H1 (cell line): ENCODE measurements at regions not wholly inside any gene's neighbourhood (a gene's known extent, or its start where the extent isn't known, plus 50 kb on each side); places are given as distances from the start of the nearest gene placed in this dataset.
"Not testable (repeated sequence)": the region's sequence is repeated elsewhere in the genome, so short reads cannot be mapped to it uniquely, and the experiment has no call there.

Experiments used
- SP1 ChIP-seq: IDR thresholded peaks from 2 replicates; pipeline ENCODE4 v1.6.1; 2011; ENCODE audit warnings: low read depth, low read length
- TF ChIP-seq, protein P1 (sequence below), 3 experiments: IDR thresholded peaks; 1 replicate in 2 of 3; 2 replicates in 1 of 3; pipeline versions ENCODE4 v1.5.1 to v1.6.1; 2011; ENCODE audit warnings: low read length in 3 of 3, mild to moderate bottlenecking in 3 of 3, inconsistent platforms in 2 of 3, low read depth in 1 of 3, moderate library complexity in 1 of 3; ENCODE audit not compliant: insufficient read depth in 1 of 3; ENCODE audit errors: control extremely low read depth in 1 of 3

DNA sequence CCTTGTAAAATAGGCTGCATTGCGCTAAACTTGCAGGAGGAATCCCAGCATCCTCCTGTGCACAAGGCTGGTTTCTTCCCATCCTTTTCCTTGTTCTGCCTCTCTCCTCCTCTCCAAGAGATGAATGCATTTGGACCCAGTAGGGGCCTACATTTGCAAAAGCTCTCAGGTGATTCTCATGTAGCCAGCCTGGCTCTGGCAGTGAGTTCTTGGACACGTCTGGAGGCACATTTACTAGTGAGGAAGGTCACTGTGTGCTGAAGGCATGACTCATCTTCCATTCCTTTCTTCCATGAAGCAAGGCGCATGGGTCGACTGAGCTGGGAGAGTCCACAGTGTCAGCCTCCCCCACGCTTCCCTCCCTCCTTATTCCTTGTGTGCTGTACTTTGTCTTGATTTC lies 73.8 kb upstream of the KRTAP5-11 start:
- TF ChIP-seq, protein P1, sequence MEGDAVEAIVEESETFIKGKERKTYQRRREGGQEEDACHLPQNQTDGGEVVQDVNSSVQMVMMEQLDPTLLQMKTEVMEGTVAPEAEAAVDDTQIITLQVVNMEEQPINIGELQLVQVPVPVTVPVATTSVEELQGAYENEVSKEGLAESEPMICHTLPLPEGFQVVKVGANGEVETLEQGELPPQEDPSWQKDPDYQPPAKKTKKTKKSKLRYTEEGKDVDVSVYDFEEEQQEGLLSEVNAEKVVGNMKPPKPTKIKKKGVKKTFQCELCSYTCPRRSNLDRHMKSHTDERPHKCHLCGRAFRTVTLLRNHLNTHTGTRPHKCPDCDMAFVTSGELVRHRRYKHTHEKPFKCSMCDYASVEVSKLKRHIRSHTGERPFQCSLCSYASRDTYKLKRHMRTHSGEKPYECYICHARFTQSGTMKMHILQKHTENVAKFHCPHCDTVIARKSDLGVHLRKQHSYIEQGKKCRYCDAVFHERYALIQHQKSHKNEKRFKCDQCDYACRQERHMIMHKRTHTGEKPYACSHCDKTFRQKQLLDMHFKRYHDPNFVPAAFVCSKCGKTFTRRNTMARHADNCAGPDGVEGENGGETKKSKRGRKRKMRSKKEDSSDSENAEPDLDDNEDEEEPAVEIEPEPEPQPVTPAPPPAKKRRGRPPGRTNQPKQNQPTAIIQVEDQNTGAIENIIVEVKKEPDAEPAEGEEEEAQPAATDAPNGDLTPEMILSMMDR (IDR thresholded peaks at IDR 0.05; ENCODE audit: control extremely low read depth in 1 of 3, insufficient read depth in 1 of 3, low read depth in 1 of 3, low read length in 3 of 3) = not testable (repeated sequence)
- not testable (repeated sequence) for TF ChIP-seq SP1
